ENCODE measurements at regions not wholly inside any gene's neighbourhood (a gene's known extent, or its start where the extent isn't known, plus 50 kb on each side); places are given as distances from the start of the nearest gene placed in this dataset.

DNA sequence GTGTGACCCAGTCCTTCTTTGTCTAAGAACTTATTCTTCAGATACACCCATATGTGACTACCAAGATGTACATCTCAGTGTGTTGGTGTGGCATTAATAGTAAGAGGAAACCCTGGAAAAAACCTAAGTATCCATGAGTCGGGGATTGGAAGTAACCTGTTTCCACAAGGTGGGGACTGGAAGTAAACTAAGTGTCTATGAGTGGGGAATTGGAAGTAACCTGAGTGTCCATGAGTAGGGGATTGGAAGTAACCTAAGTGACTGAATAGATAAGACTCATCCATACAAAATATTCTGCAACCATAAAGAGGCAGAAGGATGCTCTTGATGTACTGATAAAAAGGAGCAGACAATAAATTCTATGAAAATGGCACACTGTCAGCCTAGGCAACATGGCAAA, 184.7 kb downstream of the PHETA1 start:
- TF ChIP-seq, protein P1, sequence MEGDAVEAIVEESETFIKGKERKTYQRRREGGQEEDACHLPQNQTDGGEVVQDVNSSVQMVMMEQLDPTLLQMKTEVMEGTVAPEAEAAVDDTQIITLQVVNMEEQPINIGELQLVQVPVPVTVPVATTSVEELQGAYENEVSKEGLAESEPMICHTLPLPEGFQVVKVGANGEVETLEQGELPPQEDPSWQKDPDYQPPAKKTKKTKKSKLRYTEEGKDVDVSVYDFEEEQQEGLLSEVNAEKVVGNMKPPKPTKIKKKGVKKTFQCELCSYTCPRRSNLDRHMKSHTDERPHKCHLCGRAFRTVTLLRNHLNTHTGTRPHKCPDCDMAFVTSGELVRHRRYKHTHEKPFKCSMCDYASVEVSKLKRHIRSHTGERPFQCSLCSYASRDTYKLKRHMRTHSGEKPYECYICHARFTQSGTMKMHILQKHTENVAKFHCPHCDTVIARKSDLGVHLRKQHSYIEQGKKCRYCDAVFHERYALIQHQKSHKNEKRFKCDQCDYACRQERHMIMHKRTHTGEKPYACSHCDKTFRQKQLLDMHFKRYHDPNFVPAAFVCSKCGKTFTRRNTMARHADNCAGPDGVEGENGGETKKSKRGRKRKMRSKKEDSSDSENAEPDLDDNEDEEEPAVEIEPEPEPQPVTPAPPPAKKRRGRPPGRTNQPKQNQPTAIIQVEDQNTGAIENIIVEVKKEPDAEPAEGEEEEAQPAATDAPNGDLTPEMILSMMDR (IDR thresholded peaks at IDR 0.05; ENCODE audit: poor library complexity): no peak
- TF ChIP-seq EZH2 (IDR thresholded peaks at IDR 0.05; ENCODE audit: borderline replicate concordance): no peak
- TF ChIP-seq EZH2phosphoT487 (IDR thresholded peaks at IDR 0.05; ENCODE audit: low read depth, severe bottlenecking, unreplicated experiment): no peak

Measured in hepatocyte (in vitro differentiated cells).